ENCODE measurements at regions not wholly inside any gene's neighbourhood (a gene's known extent, or its start where the extent isn't known, plus 50 kb on each side); places are given as distances from the start of the nearest gene placed in this dataset.

GRCh38 chr10:109007514-109007913 is 915.8 kb downstream of the XPNPEP1 start:
- Mint-ChIP-seq H3K9me3 (no peaks in the 10 kb centered on the region), H3K27ac (no peak overlapping the region), H3K4me1 (no peaks in the 10 kb centered on the region), H3K36me3 (ENCODE audit: insufficient read depth in 1 of 3, low read depth in 3 of 3) (no peaks in the 10 kb centered on the region), H3K4me3 (no peak overlapping the region), H3K27me3 (ENCODE audit: low read depth) (no peaks in the 10 kb centered on the region)
- no peak overlapping the region for H4K91ac ChIP-seq (ENCODE audit: insufficient read length, low read depth, low read length)
- no peak overlapping the region for H2BK120ac ChIP-seq (ENCODE audit: low read depth, low read length, poor library complexity, severe bottlenecking)
- DNase-seq, result no peak
- no peak overlapping the region for H3K27ac ChIP-seq (ENCODE audit: insufficient read length, low read depth, low read length)
- no peaks in the 10 kb centered on the region for H3K79me1 ChIP-seq (ENCODE audit: insufficient read depth, low read depth, low read length, poor library complexity, severe bottlenecking)
- no peak overlapping the region for H2AK5ac ChIP-seq (ENCODE audit: insufficient read length, low read length)
- H3K4me1 ChIP-seq (ENCODE audit: insufficient read depth, low read length), result no peaks in the 10 kb centered on the region
- no peak overlapping the region for H2BK20ac ChIP-seq (ENCODE audit: low read depth, low read length, poor library complexity, severe bottlenecking)
- H3K4me2 ChIP-seq (ENCODE audit: insufficient read depth, insufficient read length, low read length), result no peak overlapping the region
- TF ChIP-seq, protein P1, sequence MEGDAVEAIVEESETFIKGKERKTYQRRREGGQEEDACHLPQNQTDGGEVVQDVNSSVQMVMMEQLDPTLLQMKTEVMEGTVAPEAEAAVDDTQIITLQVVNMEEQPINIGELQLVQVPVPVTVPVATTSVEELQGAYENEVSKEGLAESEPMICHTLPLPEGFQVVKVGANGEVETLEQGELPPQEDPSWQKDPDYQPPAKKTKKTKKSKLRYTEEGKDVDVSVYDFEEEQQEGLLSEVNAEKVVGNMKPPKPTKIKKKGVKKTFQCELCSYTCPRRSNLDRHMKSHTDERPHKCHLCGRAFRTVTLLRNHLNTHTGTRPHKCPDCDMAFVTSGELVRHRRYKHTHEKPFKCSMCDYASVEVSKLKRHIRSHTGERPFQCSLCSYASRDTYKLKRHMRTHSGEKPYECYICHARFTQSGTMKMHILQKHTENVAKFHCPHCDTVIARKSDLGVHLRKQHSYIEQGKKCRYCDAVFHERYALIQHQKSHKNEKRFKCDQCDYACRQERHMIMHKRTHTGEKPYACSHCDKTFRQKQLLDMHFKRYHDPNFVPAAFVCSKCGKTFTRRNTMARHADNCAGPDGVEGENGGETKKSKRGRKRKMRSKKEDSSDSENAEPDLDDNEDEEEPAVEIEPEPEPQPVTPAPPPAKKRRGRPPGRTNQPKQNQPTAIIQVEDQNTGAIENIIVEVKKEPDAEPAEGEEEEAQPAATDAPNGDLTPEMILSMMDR (conservative IDR thresholded peaks at IDR 0.05), result no peak
- no peak overlapping the region for H3K56ac ChIP-seq (ENCODE audit: insufficient read length, low read depth, low read length)
- H2BK5ac ChIP-seq (ENCODE audit: insufficient read length, low read length), result no peak overlapping the region
- no peak overlapping the region for H3K18ac ChIP-seq (ENCODE audit: insufficient read length, low read depth, low read length)
- no peaks in the 10 kb centered on the region for H3K23me2 ChIP-seq (ENCODE audit: insufficient read length, low read depth, low read length, poor library complexity, severe bottlenecking)
- H4K5ac ChIP-seq (ENCODE audit: insufficient read length, low read depth, low read length), result no peak overlapping the region
- H4K8ac ChIP-seq (replicated peaks; ENCODE audit: insufficient read length, low read depth, low read length), result no peak overlapping the region
- no peak overlapping the region for H2BK12ac ChIP-seq (ENCODE audit: insufficient read length, low read depth, low read length)
- no peaks in the 10 kb centered on the region for H4K20me1 ChIP-seq (ENCODE audit: control insufficient read depth, insufficient read depth, insufficient read length)
- no peak overlapping the region for H3T11ph ChIP-seq (ENCODE audit: low read length)
- H2AFZ ChIP-seq (ENCODE audit: low read length), result no peak overlapping the region
- H2BK15ac ChIP-seq (ENCODE audit: low read depth, low read length), result no peak overlapping the region
- no peaks in the 10 kb centered on the region for H3K9me3 ChIP-seq (ENCODE audit: control insufficient read depth, low read depth, low read length)
- no peak overlapping the region for H3K14ac ChIP-seq (ENCODE audit: insufficient read depth, low read length)
- WGBS (ENCODE audit: extremely low coverage, insufficient read length, low lambda C conversion rate), result no CpG with 5 or more reads among the region's 1 CpG
- H3K79me2 ChIP-seq (ENCODE audit: insufficient read depth, low read length), result no peaks in the 10 kb centered on the region
- no peak overlapping the region for H3K9ac ChIP-seq (ENCODE audit: extremely low read depth, insufficient read length, low read length)
- no peaks in the 10 kb centered on the region for H3K27me3 ChIP-seq (ENCODE audit: insufficient read depth, low read length)
- no peak overlapping the region for H3K4ac ChIP-seq (ENCODE audit: low read depth, low read length)
- no peak overlapping the region for H3K23ac ChIP-seq (ENCODE audit: insufficient read length, low read depth, low read length)

Measured in H9 (cell line).